HCT116 (cell line): ENCODE measurements at regions not wholly inside any gene's neighbourhood (a gene's known extent, or its start where the extent isn't known, plus 50 kb on each side); places are given as distances from the start of the nearest gene placed in this dataset.

ENCODE experiments used
- ATAC-seq: fragments of 200-7000 bp; cut with Tn5 transposase; 2 replicates; pipeline ENCODE4 v1.9.1; 2020; ENCODE audit warnings: mild to moderate bottlenecking, moderate library complexity
- BruUV-seq: library from RNA; stranded (reverse); fragments of 400-500 nt; replicated peaks from 2 replicates; lab custom pipeline; 2021; lab: Mats Ljungman, UMichigan
- CTCF ChIA-PET: fragments of 300-600 bp; sonication (Branson Sonifier 250); formaldehyde crosslinking; loops from one replicate; lab custom pipeline; 2021; ENCODE audit warnings: antibody characterized with exemption; lab: Charles Lee
- POLR2A ChIA-PET: fragments of 300-600, 350-600 bp; sonication (Branson Sonifier 250); formaldehyde crosslinking; loops from one replicate; lab custom pipeline; 2021; ENCODE audit warnings: antibody characterized with exemption; lab: Charles Lee
- RAD21 ChIA-PET, 2 experiments: fragments of 300-600 bp; sonication (Branson Sonifier 250); formaldehyde crosslinking; loops; one replicate each; lab custom pipeline; 2023; ENCODE audit warnings: low total read pairs in 2 of 2; ENCODE audit not compliant: uncharacterized antibody in 2 of 2, unreplicated experiment in 2 of 2, low non-redundant PET in 1 of 2; lab: Charles Lee
- DNase-seq: peaks from one replicate; pipeline ENCODE4 v3.0.0-alpha.2; 2010; ENCODE audit warnings: low read depth, low spot score
- H2AFZ ChIP-seq: fragments of 200-600 bp; shearing (Covaris generic), sonication (generic); 2 replicates; pipeline ENCODE4 v1.6.1; 2017; ENCODE audit warnings: low read depth, mixed run types, mixed read lengths, antibody characterized with exemption, low read length; ENCODE audit not compliant: poor library complexity, severe bottlenecking
- H3K27ac ChIP-seq: 2 replicates; pipeline ENCODE4 v1.5.1; 2012; ENCODE audit warnings: low read depth, low read length
- H3K27me3 ChIP-seq: fragments of 200-600 bp; sonication (generic); 2 replicates; pipeline ENCODE4 v1.6.1; 2016; ENCODE audit warnings: mixed run types, low read length, mixed read lengths; ENCODE audit not compliant: insufficient read depth
- H3K36me3 ChIP-seq, 2 experiments: fragments of 200-500 bp in 1 of 2; fragments of 200-600 bp in 1 of 2; sonication (Bioruptor generic) in 1 of 2; sonication (generic) in 1 of 2; 2 replicates each; pipeline versions ENCODE4 v1.5.1 to v1.6.1; 2014 to 2016; ENCODE audit warnings: low read length in 2 of 2, inconsistent platforms in 1 of 2, mixed read lengths in 1 of 2, mixed run types in 1 of 2; ENCODE audit not compliant: insufficient read depth in 2 of 2, control insufficient read depth in 1 of 2
- H3K4me1 ChIP-seq, 2 experiments: fragments of 200-600 bp in 1 of 2; sonication (generic) in 1 of 2; 2 replicates each; pipeline versions ENCODE4 v1.5.1 to v1.6.1; 2012 to 2017; ENCODE audit warnings: low read length in 2 of 2, inconsistent platforms in 1 of 2, mild to moderate bottlenecking in 1 of 2, mixed read lengths in 1 of 2, mixed run types in 1 of 2, moderate library complexity in 1 of 2; ENCODE audit not compliant: insufficient read depth in 2 of 2, control insufficient read depth in 1 of 2
- H3K4me2 ChIP-seq: fragments of 200-600 bp; sonication (generic); 2 replicates; pipeline ENCODE4 v1.6.1; 2017; ENCODE audit warnings: mixed run types, low read length, mixed read lengths
- H3K4me3 ChIP-seq, 2 experiments: fragments of 200-600 bp in 1 of 2; sonication (generic) in 1 of 2; replicated peaks in 1 of 2; 2 replicates each; pipeline ENCODE4 v1.5.1; 2011 to 2016; ENCODE audit warnings: low read length in 2 of 2, control low read depth in 1 of 2, low read depth in 1 of 2, mild to moderate bottlenecking in 1 of 2, mixed read lengths in 1 of 2, mixed run types in 1 of 2
- H3K79me2 ChIP-seq: fragments of 200-600 bp; sonication (generic); 2 replicates; pipeline ENCODE4 v1.6.1; 2017; ENCODE audit warnings: mild to moderate bottlenecking, mixed run types, low read length, moderate library complexity, mixed read lengths; ENCODE audit not compliant: insufficient read depth
- H3K9ac ChIP-seq: fragments of 200-600 bp; sonication (generic); 2 replicates; pipeline ENCODE4 v1.6.1; 2016; ENCODE audit warnings: low read length, mixed read lengths
- H3K9me2 ChIP-seq: fragments of 200-600 bp; sonication (generic), shearing (Covaris generic); 2 replicates; pipeline ENCODE4 v1.6.1; 2017; ENCODE audit warnings: mixed run types, mild to moderate bottlenecking, moderate library complexity; ENCODE audit not compliant: insufficient read depth
- H3K9me3 ChIP-seq, 2 experiments: fragments of 200-500 bp in 1 of 2; fragments of 200-600 bp in 1 of 2; sonication (Bioruptor generic) in 1 of 2; sonication (generic) in 1 of 2; 2 replicates each; pipeline ENCODE4 v1.6.1; 2014 to 2017; ENCODE audit warnings: low read length in 2 of 2, mixed read lengths in 2 of 2, inconsistent platforms in 1 of 2, low read depth in 1 of 2, mild to moderate bottlenecking in 1 of 2, mixed run types in 1 of 2, moderate library complexity in 1 of 2; ENCODE audit not compliant: control insufficient read depth in 1 of 2, insufficient read depth in 1 of 2
- H4K20me1 ChIP-seq: fragments of 200-600 bp; sonication (generic), shearing (Covaris generic); 2 replicates; pipeline ENCODE4 v1.6.1; 2017; ENCODE audit warnings: mixed run types, mild to moderate bottlenecking, moderate library complexity; ENCODE audit not compliant: insufficient read depth
- CBX3 ChIP-seq: IDR thresholded peaks from 2 replicates; pipeline ENCODE4 v1.6.1; 2012; ENCODE audit warnings: low read depth
- CEBPB ChIP-seq: IDR thresholded peaks from 2 replicates; pipeline ENCODE4 v1.6.1; 2012; ENCODE audit warnings: low read depth
- EGR1 ChIP-seq: IDR thresholded peaks from 2 replicates; pipeline ENCODE4 v1.6.1; 2012; ENCODE audit warnings: low read depth
- ELF1 ChIP-seq: IDR thresholded peaks from 2 replicates; pipeline ENCODE4 v1.6.1; 2012; ENCODE audit warnings: low read depth, borderline replicate concordance
- EZH2 ChIP-seq: fragments of 200-600 bp; sonication (generic); IDR thresholded peaks from 2 replicates; pipeline ENCODE4 v1.6.1; 2017; ENCODE audit warnings: antibody characterized with exemption, mixed run types
- EZH2phosphoT487 ChIP-seq: fragments of 200-600 bp; IDR thresholded peaks from 2 replicates; pipeline ENCODE4 v1.6.1; 2018; ENCODE audit warnings: antibody characterized with exemption, borderline replicate concordance
- FOSL1 ChIP-seq: IDR thresholded peaks from 2 replicates; pipeline ENCODE4 v1.6.1; 2012; ENCODE audit warnings: low read depth
- JUND ChIP-seq: IDR thresholded peaks from 2 replicates; pipeline ENCODE4 v1.6.1; 2012
- POLR2A ChIP-seq: IDR thresholded peaks from 2 replicates; pipeline ENCODE4 v1.7.0; 2011; ENCODE audit warnings: borderline replicate concordance; ENCODE audit not compliant: insufficient read depth, insufficient read length; ENCODE audit errors: extremely low read depth
- POLR2AphosphoS5 ChIP-seq: IDR thresholded peaks from 2 replicates; pipeline ENCODE4 v1.6.1; 2011; ENCODE audit warnings: mild to moderate bottlenecking, low read depth, low read length, moderate library complexity
- RAD21 ChIP-seq: IDR thresholded peaks from 2 replicates; pipeline ENCODE4 v1.6.1; 2012; ENCODE audit warnings: low read depth, mild to moderate bottlenecking
- REST ChIP-seq: IDR thresholded peaks from 2 replicates; pipeline ENCODE4 v1.6.1; 2012; ENCODE audit warnings: low read depth
- SRF ChIP-seq: IDR thresholded peaks from 2 replicates; pipeline ENCODE4 v1.6.1; 2012; ENCODE audit warnings: low read depth
- TCF7L2 ChIP-seq: IDR thresholded peaks from 2 replicates; pipeline ENCODE4 v1.7.0; 2011; ENCODE audit warnings: borderline replicate concordance, inconsistent platforms; ENCODE audit not compliant: insufficient read depth, insufficient read length; ENCODE audit errors: extremely low read depth
- ZFX ChIP-seq: fragments of 450-650 bp; IDR thresholded peaks from 2 replicates; pipeline ENCODE4 v1.6.1; 2017
- ZNF274 ChIP-seq: fragments of 200-500 bp; sonication (Bioruptor generic); IDR thresholded peaks from 2 replicates; pipeline ENCODE4 v1.6.1; 2014; ENCODE audit warnings: mild to moderate bottlenecking, low read depth, low read length, inconsistent platforms
- intact Hi-C: fragments of 100-400 bp; cut with micrococcal nuclease; formaldehyde crosslinking; loops from 2 replicates; pipeline ENCODE4 v1.10.0; 2022
- TF ChIP-seq, protein P1 (sequence below): IDR thresholded peaks from 2 replicates; pipeline ENCODE4 v1.6.1; 2012
- TF ChIP-seq, protein P2 (sequence below): IDR thresholded peaks from 2 replicates; pipeline ENCODE4 v1.6.1; 2012
- TF ChIP-seq, protein P3 (sequence below), 3 experiments: fragments of 200-600 bp in 1 of 3; sonication (generic) in 1 of 3; IDR thresholded peaks in 2 of 3; conservative IDR thresholded peaks in 1 of 3; 2 replicates each; pipeline ENCODE4 v1.5.1; 2012 to 2017; ENCODE audit warnings: low read depth in 2 of 3, low read length in 2 of 3, antibody characterized with exemption in 1 of 3, borderline replicate concordance in 1 of 3, control low read depth in 1 of 3, mild to moderate bottlenecking in 1 of 3, mixed read lengths in 1 of 3, mixed run types in 1 of 3, moderate library complexity in 1 of 3; ENCODE audit not compliant: insufficient read depth in 1 of 3
- TF ChIP-seq, protein P4 (sequence below): IDR thresholded peaks from 2 replicates; pipeline ENCODE4 v1.6.1; 2011; ENCODE audit warnings: mild to moderate bottlenecking, low read length, moderate library complexity; ENCODE audit not compliant: insufficient replicate concordance; ENCODE audit errors: extremely low read depth

DNA sequence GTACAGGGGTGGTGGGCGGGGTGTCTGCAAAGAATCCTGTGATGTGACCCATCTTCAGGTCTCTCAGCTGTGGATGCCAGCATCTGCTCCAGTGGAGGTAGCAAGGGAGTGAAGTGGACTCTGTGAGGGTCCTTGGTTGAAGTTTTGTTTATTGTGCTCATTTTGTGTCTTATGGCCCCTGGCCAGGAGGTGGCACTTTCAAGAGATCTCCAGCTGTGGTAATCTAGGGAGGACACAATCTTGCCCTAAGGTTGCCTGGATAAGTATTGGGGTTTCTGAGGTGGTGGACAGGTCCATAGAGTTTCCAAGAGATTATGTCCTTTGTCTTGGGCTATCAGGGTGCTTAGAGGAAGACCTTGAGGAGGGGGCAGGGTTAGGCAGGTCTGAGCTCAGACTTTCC is 260.7 kb downstream of the CCDC59 start (continued):
- TF ChIP-seq CEBPB, result no peak
- TF ChIP-seq EZH2, result no peak
- no peak for TF ChIP-seq POLR2AphosphoS5
- TF ChIP-seq, all 23 proteins: peak for 0

DNA sequence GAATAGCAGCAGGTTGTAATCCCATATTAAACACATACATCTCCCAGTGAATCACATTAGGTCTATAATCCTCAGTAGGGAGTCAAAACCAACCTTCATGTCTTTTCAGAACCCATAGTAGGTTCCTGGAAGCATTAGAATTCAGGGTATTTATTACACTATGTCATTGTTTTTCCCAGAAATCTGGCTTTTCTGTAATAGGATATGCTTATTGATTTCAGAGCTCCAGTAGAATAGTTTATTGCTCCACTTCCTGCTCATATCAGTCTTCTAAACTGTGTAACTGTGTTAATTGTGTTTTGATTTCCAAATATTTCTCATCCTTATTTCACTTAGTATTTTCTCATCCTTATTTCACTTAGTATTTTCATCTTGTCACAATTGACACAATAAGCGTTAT is 268.0 kb downstream of the CCDC59 start:
- Histone ChIP-seq H3K27me3 (no peaks in the 10 kb centered on the region), H2AFZ (no peak overlapping the region), H3K9ac (no peak overlapping the region), H3K27ac (no peak overlapping the region), H3K36me3 (no peaks in the 10 kb centered on the region), H3K4me3 (no peak overlapping the region), H4K20me1 (no peaks in the 10 kb centered on the region), H3K4me1 (no peaks in the 10 kb centered on the region; a peak in 1 of 4 replicates), H3K79me2 (no peaks in the 10 kb centered on the region), H3K9me2 (no peaks in the 10 kb centered on the region), H3K9me3 (no peaks in the 10 kb centered on the region), H3K4me2 (no peak overlapping the region)
- TF ChIP-seq, protein P1, sequence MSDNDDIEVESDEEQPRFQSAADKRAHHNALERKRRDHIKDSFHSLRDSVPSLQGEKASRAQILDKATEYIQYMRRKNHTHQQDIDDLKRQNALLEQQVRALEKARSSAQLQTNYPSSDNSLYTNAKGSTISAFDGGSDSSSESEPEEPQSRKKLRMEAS, result no peak
- no peak for TF ChIP-seq SRF
- TF ChIP-seq, protein P2, sequence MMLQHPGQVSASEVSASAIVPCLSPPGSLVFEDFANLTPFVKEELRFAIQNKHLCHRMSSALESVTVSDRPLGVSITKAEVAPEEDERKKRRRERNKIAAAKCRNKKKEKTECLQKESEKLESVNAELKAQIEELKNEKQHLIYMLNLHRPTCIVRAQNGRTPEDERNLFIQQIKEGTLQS, result no peak
- TF ChIP-seq EZH2, result no peak
- no peak for TF ChIP-seq REST
- no peak for TF ChIP-seq EGR1
- TF ChIP-seq, protein P3, sequence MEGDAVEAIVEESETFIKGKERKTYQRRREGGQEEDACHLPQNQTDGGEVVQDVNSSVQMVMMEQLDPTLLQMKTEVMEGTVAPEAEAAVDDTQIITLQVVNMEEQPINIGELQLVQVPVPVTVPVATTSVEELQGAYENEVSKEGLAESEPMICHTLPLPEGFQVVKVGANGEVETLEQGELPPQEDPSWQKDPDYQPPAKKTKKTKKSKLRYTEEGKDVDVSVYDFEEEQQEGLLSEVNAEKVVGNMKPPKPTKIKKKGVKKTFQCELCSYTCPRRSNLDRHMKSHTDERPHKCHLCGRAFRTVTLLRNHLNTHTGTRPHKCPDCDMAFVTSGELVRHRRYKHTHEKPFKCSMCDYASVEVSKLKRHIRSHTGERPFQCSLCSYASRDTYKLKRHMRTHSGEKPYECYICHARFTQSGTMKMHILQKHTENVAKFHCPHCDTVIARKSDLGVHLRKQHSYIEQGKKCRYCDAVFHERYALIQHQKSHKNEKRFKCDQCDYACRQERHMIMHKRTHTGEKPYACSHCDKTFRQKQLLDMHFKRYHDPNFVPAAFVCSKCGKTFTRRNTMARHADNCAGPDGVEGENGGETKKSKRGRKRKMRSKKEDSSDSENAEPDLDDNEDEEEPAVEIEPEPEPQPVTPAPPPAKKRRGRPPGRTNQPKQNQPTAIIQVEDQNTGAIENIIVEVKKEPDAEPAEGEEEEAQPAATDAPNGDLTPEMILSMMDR (IDR thresholded peaks at IDR 0.05 in 2 of 3, conservative IDR thresholded peaks at IDR 0.05 in 1 of 3; ENCODE audit: borderline replicate concordance in 1 of 3, insufficient read depth in 1 of 3, low read depth in 2 of 3, low read length in 2 of 3), result no peak
- no peak for TF ChIP-seq ELF1
- no peak for TF ChIP-seq TCF7L2
- TF ChIP-seq EZH2phosphoT487, result no peak
- no peak for TF ChIP-seq CBX3
- TF ChIP-seq POLR2A, result no peak
- no peak for TF ChIP-seq ZNF274
- TF ChIP-seq ZFX, result no peak
- TF ChIP-seq JUND, result no peak
- no peak for TF ChIP-seq CEBPB
- TF ChIP-seq, protein P4, sequence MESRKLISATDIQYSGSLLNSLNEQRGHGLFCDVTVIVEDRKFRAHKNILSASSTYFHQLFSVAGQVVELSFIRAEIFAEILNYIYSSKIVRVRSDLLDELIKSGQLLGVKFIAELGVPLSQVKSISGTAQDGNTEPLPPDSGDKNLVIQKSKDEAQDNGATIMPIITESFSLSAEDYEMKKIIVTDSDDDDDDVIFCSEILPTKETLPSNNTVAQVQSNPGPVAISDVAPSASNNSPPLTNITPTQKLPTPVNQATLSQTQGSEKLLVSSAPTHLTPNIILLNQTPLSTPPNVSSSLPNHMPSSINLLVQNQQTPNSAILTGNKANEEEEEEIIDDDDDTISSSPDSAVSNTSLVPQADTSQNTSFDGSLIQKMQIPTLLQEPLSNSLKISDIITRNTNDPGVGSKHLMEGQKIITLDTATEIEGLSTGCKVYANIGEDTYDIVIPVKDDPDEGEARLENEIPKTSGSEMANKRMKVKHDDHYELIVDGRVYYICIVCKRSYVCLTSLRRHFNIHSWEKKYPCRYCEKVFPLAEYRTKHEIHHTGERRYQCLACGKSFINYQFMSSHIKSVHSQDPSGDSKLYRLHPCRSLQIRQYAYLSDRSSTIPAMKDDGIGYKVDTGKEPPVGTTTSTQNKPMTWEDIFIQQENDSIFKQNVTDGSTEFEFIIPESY, result no peak
- TF ChIP-seq RAD21, result no peak
- no peak for TF ChIP-seq FOSL1
- ATAC-seq (no peak), DNase-seq (no peak)
- RAD21 ChIA-PET, result no interaction called here
- BruUV-seq, result no TSS peak
- CTCF ChIA-PET, result no interaction called here
- intact Hi-C loops, result no loop called here
- POLR2A ChIA-PET, result no interaction called here
